Lower lobe of right lung (tissue), 2 donors: ENCODE measurements at regions not wholly inside any gene's neighbourhood (a gene's known extent, or its start where the extent isn't known, plus 50 kb on each side); places are given as distances from the start of the nearest gene placed in this dataset.

Experiments
- ATAC-seq, 2 donors: fragments of 200-7000 bp; cut with Tn5 transposase; one replicate each; pipeline ENCODE4 v1.9.1; 2020 to 2022; ENCODE audit warnings: mild to moderate bottlenecking in 2 of 2, moderate library complexity in 2 of 2
- DNase-seq: peaks from one replicate; pipeline ENCODE4 v3.0.0-alpha.2; 2020
- H3K27ac ChIP-seq: fragments of 200-600 bp; one replicate; pipeline ENCODE4 v1.8.0; 2022
- H3K27me3 ChIP-seq: fragments of 200-600 bp; one replicate; pipeline ENCODE4 v1.8.0; 2022; ENCODE audit warnings: low read depth
- H3K36me3 ChIP-seq: fragments of 200-600 bp; one replicate; pipeline ENCODE4 v1.8.0; 2022; ENCODE audit warnings: mild to moderate bottlenecking
- H3K4me1 ChIP-seq: fragments of 200-600 bp; one replicate; pipeline ENCODE4 v1.8.0; 2022
- H3K4me3 ChIP-seq: fragments of 200-600 bp; one replicate; pipeline ENCODE4 v1.8.0; 2022; ENCODE audit warnings: mild to moderate bottlenecking
- H3K9me3 ChIP-seq: fragments of 200-600 bp; one replicate; pipeline ENCODE4 v1.8.0; 2022
- intact Hi-C: fragments of 100-400 bp; cut with DNase I; formaldehyde crosslinking; loops from one replicate; pipeline ENCODE4 v1.11.0; 2022
- TF ChIP-seq, protein P1 (sequence below): fragments of 200-600 bp; IDR thresholded peaks from one replicate; pipeline ENCODE4 v1.8.0; 2022; ENCODE audit warnings: antibody characterized with exemption, mild to moderate bottlenecking
- donor health status: DM: no; HTN: yes; CAD: no; lungs with severe emphysema.

DNA sequence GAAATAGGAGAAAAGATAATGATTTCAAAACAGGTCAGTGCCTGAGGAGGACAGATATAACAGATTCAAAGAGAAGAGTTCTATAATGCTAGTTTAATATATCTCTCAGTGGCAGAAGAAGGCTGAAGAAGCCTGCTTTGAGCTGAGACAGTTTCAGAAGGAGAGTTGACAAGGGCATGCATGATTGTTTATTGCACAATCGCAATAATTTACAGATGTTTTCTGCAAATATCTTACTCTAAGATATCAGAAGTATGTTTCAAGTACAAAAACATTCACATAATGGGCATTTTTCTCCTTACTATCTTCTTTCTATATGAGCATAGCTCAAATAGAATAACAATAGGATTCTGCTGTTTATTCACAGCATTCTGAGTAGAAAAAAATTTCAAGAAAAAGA is 557.7 kb upstream of the NRSN1 start:
- H3K36me3 ChIP-seq = no peaks in the 10 kb centered on the region
- ATAC-seq (no peak), DNase-seq (no peak)
- H3K27ac ChIP-seq = no peak overlapping the region
- no peaks in the 10 kb centered on the region for H3K27me3 ChIP-seq
- TF ChIP-seq, protein P1, sequence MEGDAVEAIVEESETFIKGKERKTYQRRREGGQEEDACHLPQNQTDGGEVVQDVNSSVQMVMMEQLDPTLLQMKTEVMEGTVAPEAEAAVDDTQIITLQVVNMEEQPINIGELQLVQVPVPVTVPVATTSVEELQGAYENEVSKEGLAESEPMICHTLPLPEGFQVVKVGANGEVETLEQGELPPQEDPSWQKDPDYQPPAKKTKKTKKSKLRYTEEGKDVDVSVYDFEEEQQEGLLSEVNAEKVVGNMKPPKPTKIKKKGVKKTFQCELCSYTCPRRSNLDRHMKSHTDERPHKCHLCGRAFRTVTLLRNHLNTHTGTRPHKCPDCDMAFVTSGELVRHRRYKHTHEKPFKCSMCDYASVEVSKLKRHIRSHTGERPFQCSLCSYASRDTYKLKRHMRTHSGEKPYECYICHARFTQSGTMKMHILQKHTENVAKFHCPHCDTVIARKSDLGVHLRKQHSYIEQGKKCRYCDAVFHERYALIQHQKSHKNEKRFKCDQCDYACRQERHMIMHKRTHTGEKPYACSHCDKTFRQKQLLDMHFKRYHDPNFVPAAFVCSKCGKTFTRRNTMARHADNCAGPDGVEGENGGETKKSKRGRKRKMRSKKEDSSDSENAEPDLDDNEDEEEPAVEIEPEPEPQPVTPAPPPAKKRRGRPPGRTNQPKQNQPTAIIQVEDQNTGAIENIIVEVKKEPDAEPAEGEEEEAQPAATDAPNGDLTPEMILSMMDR = no peak
- intact Hi-C loops = no loop called here
- no peak overlapping the region for H3K4me3 ChIP-seq
- no peaks in the 10 kb centered on the region for H3K4me1 ChIP-seq
- no peaks in the 10 kb centered on the region for H3K9me3 ChIP-seq

DNA sequence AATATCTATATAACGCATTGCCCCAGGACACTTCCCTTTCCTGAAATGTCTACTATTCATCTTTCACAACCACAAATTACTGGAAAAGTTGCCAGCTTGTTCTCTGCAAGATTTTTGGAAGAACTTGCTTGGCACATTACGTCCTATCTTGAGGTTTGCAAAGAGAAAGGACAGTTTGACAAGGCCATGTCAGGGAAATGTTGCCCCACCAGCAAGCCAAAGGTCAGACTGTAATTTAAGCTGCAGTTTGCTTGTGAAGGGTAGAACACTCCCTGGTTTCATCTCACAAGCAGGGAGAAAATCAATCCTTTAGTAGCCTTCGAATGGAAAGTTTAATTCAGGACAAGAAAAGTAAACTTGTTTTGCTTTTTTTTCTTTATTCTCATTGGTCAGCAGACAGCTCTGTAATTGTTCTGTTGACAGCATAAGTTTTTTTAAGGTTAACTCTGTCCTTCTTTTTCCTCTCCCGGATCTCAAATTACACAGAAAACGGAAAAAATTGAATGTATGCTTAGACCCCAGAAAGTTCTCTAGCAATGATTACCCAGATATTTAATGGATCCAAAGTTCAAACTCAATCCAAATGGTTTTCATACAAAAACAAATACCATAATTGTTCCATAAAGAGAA is 541.8 kb upstream of the NRSN1 start:
- Histone ChIP-seq H3K27me3 (no peaks in the 10 kb centered on the region), H3K9me3 (no peaks in the 10 kb centered on the region), H3K4me3 (no peak overlapping the region), H3K4me1 (no peaks in the 10 kb centered on the region), H3K36me3 (no peaks in the 10 kb centered on the region), H3K27ac (no peak overlapping the region)
- TF ChIP-seq, protein P1 = no peak
- no peak for ATAC-seq
- intact Hi-C loops = no loop called here
- DNase-seq = no peak

DNA sequence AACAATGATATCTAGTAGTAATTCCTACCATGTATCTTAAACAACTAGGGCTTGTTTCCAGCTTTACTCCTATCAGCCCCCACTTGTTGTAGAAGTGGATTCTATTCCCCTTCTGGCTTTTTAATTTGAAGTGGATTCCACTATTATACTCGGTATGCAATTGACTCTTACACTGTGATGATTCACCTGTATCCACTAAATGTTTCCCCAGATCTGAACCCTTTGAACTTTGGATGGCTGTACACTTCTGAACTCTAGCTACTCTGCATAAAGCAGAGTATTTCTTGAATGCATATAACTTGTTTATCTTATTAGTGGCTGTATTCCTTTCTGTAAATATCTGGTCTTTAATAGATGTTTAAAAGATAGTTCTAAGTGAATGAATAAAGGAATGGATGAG is 538.4 kb upstream of the NRSN1 start:
- intact Hi-C loops = no loop called here
- Histone ChIP-seq H3K27me3 (no peaks in the 10 kb centered on the region), H3K36me3 (no peaks in the 10 kb centered on the region), H3K27ac (no peak overlapping the region), H3K9me3 (no peaks in the 10 kb centered on the region), H3K4me1 (no peaks in the 10 kb centered on the region), H3K4me3 (no peak overlapping the region)
- ATAC-seq = no peak
- DNase-seq = no peak
- TF ChIP-seq, protein P1 = no peak

DNA sequence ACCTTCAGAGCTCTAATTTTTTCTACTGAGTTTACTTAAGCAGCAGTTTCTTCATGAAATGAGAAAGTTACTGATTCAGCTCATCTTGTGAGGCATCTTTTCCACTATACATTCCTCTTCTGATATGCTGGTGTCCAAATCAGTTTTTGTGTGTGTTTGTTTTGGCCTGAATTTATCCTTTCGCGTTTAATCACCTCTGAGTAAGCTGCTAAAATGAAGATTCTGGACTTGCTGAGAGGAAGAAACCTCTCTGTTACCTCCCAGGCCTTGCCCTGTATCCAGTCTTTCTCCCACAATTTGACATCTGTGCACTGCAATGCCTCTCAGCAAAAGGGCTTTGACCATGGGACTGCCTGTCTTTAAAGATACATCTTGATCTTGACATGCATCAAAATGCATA is 536.2 kb upstream of the NRSN1 start:
- Histone ChIP-seq H3K27ac (no peak overlapping the region), H3K36me3 (no peaks in the 10 kb centered on the region), H3K4me3 (no peak overlapping the region), H3K27me3 (no peaks in the 10 kb centered on the region), H3K9me3 (no peaks in the 10 kb centered on the region), H3K4me1 (no peaks in the 10 kb centered on the region)
- no peak for DNase-seq
- TF ChIP-seq, protein P1 = no peak
- intact Hi-C loops = no loop called here
- no peak for ATAC-seq

DNA sequence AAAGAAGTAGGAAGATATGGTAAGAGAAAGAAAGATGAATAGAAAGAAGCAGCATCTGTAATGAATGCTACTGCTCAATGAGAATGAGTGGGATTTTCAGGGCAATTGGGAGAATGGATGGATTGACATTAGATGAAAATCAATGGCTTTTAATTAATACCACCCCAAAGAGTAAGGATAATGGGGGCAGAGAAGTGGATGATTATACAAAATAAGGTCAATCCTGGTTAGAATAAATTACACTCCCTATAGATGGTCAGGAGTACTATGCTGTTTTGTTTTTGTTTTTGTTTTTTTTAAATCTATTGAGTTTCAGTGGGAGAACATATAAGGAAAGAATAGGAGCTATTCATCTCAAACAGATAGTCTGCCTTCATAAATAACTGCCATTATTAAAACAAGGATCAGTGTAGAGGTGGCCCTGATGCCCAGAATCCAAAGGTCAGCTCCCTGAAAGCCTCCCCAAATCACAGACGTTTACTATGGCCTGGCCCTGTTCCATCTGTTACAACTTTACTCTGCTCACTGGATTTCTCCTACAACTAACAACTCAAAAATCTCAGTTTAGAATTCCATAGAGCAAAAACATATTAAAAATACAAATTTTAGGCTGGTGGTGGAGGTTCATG is 535.4 kb upstream of the NRSN1 start:
- TF ChIP-seq, protein P1 = no peak
- intact Hi-C loops = no loop called here
- Histone ChIP-seq H3K27me3 (no peaks in the 10 kb centered on the region), H3K4me1 (no peaks in the 10 kb centered on the region), H3K4me3 (no peak overlapping the region), H3K36me3 (no peaks in the 10 kb centered on the region), H3K9me3 (no peaks in the 10 kb centered on the region), H3K27ac (no peak overlapping the region)
- ATAC-seq = no peak
- DNase-seq = no peak
